ENCODE measurements at regions not wholly inside any gene's neighbourhood (a gene's known extent, or its start where the extent isn't known, plus 50 kb on each side); places are given as distances from the start of the nearest gene placed in this dataset.

DNA sequence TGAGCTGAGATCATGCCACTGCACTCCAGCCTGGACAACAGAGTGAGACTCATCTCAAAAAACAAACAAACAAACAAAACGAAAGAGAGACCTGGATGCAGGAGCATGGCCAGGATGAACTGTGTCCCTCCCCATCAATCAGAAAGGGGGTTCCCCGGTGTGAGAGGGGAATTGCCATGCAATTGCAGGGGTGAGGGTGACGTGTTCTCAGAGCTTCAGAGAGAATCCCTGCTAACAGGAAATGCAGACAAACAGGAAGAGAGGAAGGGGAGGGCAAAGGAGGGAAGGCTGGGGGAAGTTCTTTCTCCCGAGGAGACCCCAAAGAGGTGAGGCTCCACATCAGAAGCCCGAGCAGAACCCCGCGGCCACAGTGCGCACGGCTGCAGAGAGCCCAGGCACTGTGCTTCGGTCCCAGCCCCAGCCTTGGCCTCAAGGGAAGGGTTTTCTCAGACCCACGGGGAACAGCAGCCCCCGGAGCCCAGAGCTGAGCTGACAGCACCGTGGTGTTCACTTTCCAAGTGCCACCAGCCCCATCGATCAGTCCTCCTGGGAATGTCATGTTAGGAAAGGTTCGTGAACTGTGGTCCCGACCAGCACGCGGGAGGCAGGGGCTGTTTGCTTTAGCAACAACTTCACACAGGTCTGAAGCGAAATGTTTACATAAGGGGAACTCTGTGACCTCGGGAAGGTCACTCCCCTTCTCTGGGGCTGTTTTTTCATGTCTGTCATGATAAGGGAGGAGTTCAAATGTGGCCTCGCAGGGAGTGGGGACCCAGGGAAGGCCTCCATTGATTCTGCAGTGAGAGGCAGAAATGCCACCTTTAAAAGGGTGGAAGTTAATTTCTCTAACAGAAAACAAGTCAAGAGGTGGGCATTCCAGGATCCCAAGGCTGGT, 108.0 kb upstream of the ANO1 start (continued):
- TF ChIP-seq, protein P1, sequence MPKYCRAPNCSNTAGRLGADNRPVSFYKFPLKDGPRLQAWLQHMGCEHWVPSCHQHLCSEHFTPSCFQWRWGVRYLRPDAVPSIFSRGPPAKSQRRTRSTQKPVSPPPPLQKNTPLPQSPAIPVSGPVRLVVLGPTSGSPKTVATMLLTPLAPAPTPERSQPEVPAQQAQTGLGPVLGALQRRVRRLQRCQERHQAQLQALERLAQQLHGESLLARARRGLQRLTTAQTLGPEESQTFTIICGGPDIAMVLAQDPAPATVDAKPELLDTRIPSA (CRISPR knock-in tag; IDR thresholded peaks at IDR 0.05; ENCODE audit: borderline replicate concordance) = no peak
- TF ChIP-seq ZNF775 (CRISPR knock-in tag; IDR thresholded peaks at IDR 0.05; ENCODE audit: borderline replicate concordance) (0 out of 2 replicates have a peak, but pooled peaks have one; percentile 62), ZNF841 (CRISPR knock-in tag; IDR thresholded peaks at IDR 0.05; ENCODE audit: borderline replicate concordance) (no peak), ZNF282 (IDR thresholded peaks at IDR 0.05; ENCODE audit: partially characterized antibody) (no peak), JUND (CRISPR knock-in tag; IDR thresholded peaks at IDR 0.05) (peak; percentile 55), ZFP41 (CRISPR knock-in tag; IDR thresholded peaks at IDR 0.05; ENCODE audit: borderline replicate concordance) (no peak), MED1 (CRISPR knock-in tag; IDR thresholded peaks at IDR 0.05) (peak; percentile 92), ELF1 (CRISPR knock-in tag; IDR thresholded peaks at IDR 0.05) (0 out of 2 replicates have a peak, but pooled peaks have one; percentile 40), FOXP1 (IDR thresholded peaks at IDR 0.05) (peak; percentile 54; the same call in 1 of the 2 replicates), FOXP1 (CRISPR knock-in tag; IDR thresholded peaks at IDR 0.05) (peak; percentile 88), GATAD2A (CRISPR knock-in tag; IDR thresholded peaks at IDR 0.05) (peak; percentile 96), ZNF570 (CRISPR knock-in tag; IDR thresholded peaks at IDR 0.05; ENCODE audit: borderline replicate concordance) (no peak), GABPA (IDR thresholded peaks at IDR 0.05; ENCODE audit: low read depth, low read length) (0 out of 2 replicates have a peak, but pooled peaks have one; percentile 15), GABPA (CRISPR knock-in tag; IDR thresholded peaks at IDR 0.05; ENCODE audit: low read depth) (peak; percentile 65), ZNF383 (CRISPR knock-in tag; IDR thresholded peaks at IDR 0.05; ENCODE audit: borderline replicate concordance) (no peak), ZBTB8A (CRISPR knock-in tag; IDR thresholded peaks at IDR 0.05; ENCODE audit: borderline replicate concordance, low read depth) (no peak), ZIK1 (CRISPR knock-in tag; IDR thresholded peaks at IDR 0.05; ENCODE audit: borderline replicate concordance, low read depth) (0 out of 2 replicates have a peak, but pooled peaks have one; percentile 30)
- TF ChIP-seq, protein P2, sequence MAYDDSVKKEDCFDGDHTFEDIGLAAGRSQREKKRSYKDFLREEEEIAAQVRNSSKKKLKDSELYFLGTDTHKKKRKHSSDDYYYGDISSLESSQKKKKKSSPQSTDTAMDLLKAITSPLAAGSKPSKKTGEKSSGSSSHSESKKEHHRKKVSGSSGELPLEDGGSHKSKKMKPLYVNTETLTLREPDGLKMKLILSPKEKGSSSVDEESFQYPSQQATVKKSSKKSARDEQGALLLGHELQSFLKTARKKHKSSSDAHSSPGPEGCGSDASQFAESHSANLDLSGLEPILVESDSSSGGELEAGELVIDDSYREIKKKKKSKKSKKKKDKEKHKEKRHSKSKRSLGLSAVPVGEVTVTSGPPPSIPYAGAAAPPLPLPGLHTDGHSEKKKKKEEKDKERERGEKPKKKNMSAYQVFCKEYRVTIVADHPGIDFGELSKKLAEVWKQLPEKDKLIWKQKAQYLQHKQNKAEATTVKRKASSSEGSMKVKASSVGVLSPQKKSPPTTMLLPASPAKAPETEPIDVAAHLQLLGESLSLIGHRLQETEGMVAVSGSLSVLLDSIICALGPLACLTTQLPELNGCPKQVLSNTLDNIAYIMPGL (CRISPR knock-in tag; IDR thresholded peaks at IDR 0.05; ENCODE audit: borderline replicate concordance in 1 of 2, low read depth in 1 of 2) = peak in 1 of 2 experiments; percentile 73; a peak in 1 of 4 replicates
- TF ChIP-seq, protein P3, sequence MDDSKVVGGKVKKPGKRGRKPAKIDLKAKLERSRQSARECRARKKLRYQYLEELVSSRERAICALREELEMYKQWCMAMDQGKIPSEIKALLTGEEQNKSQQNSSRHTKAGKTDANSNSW (CRISPR knock-in tag; IDR thresholded peaks at IDR 0.05; ENCODE audit: borderline replicate concordance) = no peak
- TF ChIP-seq, protein P4, sequence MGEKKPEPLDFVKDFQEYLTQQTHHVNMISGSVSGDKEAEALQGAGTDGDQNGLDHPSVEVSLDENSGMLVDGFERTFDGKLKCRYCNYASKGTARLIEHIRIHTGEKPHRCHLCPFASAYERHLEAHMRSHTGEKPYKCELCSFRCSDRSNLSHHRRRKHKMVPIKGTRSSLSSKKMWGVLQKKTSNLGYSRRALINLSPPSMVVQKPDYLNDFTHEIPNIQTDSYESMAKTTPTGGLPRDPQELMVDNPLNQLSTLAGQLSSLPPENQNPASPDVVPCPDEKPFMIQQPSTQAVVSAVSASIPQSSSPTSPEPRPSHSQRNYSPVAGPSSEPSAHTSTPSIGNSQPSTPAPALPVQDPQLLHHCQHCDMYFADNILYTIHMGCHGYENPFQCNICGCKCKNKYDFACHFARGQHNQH (CRISPR knock-in tag; IDR thresholded peaks at IDR 0.05) = peak; percentile 99
- TF ChIP-seq, protein P5, sequence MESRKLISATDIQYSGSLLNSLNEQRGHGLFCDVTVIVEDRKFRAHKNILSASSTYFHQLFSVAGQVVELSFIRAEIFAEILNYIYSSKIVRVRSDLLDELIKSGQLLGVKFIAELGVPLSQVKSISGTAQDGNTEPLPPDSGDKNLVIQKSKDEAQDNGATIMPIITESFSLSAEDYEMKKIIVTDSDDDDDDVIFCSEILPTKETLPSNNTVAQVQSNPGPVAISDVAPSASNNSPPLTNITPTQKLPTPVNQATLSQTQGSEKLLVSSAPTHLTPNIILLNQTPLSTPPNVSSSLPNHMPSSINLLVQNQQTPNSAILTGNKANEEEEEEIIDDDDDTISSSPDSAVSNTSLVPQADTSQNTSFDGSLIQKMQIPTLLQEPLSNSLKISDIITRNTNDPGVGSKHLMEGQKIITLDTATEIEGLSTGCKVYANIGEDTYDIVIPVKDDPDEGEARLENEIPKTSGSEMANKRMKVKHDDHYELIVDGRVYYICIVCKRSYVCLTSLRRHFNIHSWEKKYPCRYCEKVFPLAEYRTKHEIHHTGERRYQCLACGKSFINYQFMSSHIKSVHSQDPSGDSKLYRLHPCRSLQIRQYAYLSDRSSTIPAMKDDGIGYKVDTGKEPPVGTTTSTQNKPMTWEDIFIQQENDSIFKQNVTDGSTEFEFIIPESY (CRISPR knock-in tag; IDR thresholded peaks at IDR 0.05) = peak; percentile 71; the same call in 1 of the 2 replicates
- TF ChIP-seq, protein P6, sequence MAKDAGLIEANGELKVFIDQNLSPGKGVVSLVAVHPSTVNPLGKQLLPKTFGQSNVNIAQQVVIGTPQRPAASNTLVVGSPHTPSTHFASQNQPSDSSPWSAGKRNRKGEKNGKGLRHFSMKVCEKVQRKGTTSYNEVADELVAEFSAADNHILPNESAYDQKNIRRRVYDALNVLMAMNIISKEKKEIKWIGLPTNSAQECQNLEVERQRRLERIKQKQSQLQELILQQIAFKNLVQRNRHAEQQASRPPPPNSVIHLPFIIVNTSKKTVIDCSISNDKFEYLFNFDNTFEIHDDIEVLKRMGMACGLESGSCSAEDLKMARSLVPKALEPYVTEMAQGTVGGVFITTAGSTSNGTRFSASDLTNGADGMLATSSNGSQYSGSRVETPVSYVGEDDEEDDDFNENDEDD (CRISPR knock-in tag; IDR thresholded peaks at IDR 0.05; ENCODE audit: borderline replicate concordance) = peak; percentile 75; the same call in 1 of the 2 replicates

Measured in HepG2 (cell line).